Loucy (cell line): ENCODE measurements at regions not wholly inside any gene's neighbourhood (a gene's known extent, or its start where the extent isn't known, plus 50 kb on each side); places are given as distances from the start of the nearest gene placed in this dataset.

ENCODE experiments used
- CTCF ChIP-seq: fragments of 200-600 bp; sonication (generic); conservative IDR thresholded peaks from 2 replicates; pipeline ENCODE4 v1.5.1; 2014; ENCODE audit warnings: mild to moderate bottlenecking, antibody characterized with exemption, low read length
- EZH2phosphoT487 ChIP-seq: fragments of 200-600 bp; IDR thresholded peaks from 2 replicates; pipeline ENCODE4 v1.6.1; 2018; ENCODE audit warnings: antibody characterized with exemption, mild to moderate bottlenecking, moderate library complexity, borderline replicate concordance

GRCh38 chr10:8338177-8338766 lies 283.8 kb downstream of the GATA3 start:
- no peak for TF ChIP-seq CTCF
- TF ChIP-seq EZH2phosphoT487 = no peak
